SU-DHL-6 (cell line): ENCODE measurements at regions not wholly inside any gene's neighbourhood (a gene's known extent, or its start where the extent isn't known, plus 50 kb on each side); places are given as distances from the start of the nearest gene placed in this dataset.

Source experiments
- H2AFZ ChIP-seq: fragments of 200-600 bp; sonication (generic); 2 replicates; pipeline ENCODE4 v1.6.1; 2014; ENCODE audit warnings: low read depth, mild to moderate bottlenecking, moderate library complexity, mixed read lengths, antibody characterized with exemption, low read length; ENCODE audit not compliant: severe bottlenecking
- H3F3A ChIP-seq: fragments of 200-600 bp; shearing (Covaris generic); 2 replicates; pipeline ENCODE4 v1.6.0; 2016; ENCODE audit warnings: antibody characterized with exemption, mild to moderate bottlenecking; ENCODE audit not compliant: insufficient read depth
- H3K27ac ChIP-seq: fragments of 200-600 bp; sonication (generic); 2 replicates; pipeline ENCODE4 v1.5.1; 2016; ENCODE audit warnings: low read depth, mild to moderate bottlenecking, low read length, moderate library complexity, mixed read lengths
- H3K27me3 ChIP-seq: fragments of 200-600 bp; sonication (generic), shearing (Covaris generic); 2 replicates; pipeline ENCODE4 v1.6.0; 2014; ENCODE audit warnings: mild to moderate bottlenecking, low read length
- H3K36me3 ChIP-seq: fragments of 200-600 bp; sonication (generic); 2 replicates; pipeline ENCODE4 v1.6.1; 2014; ENCODE audit warnings: mild to moderate bottlenecking, low read length, mixed read lengths
- H3K4me2 ChIP-seq: fragments of 300-600, 200-600 bp; shearing (Covaris generic), sonication (generic); 2 replicates; pipeline ENCODE4 v1.6.0; 2014; ENCODE audit warnings: low read length, low read depth, mild to moderate bottlenecking; ENCODE audit not compliant: poor library complexity, severe bottlenecking
- H3K4me3 ChIP-seq: fragments of 200-600 bp; sonication (generic); 2 replicates; pipeline ENCODE4 v1.5.1; 2014; ENCODE audit warnings: antibody characterized with exemption, low read length, mild to moderate bottlenecking, mixed read lengths; ENCODE audit not compliant: insufficient read depth, poor library complexity, severe bottlenecking
- H3K79me2 ChIP-seq: fragments of 200-600 bp; sonication (generic); 2 replicates; pipeline ENCODE4 v1.6.1; 2014; ENCODE audit warnings: mild to moderate bottlenecking, low read length, moderate library complexity; ENCODE audit not compliant: insufficient read depth
- H3K9ac ChIP-seq: fragments of 200-600 bp; sonication (generic); 2 replicates; pipeline ENCODE4 v1.7.0; 2014; ENCODE audit warnings: mild to moderate bottlenecking, low read length
- H3K9me2 ChIP-seq: fragments of 200-600 bp; sonication (generic); replicated peaks from 2 replicates; pipeline ENCODE4 v1.6.1; 2014; ENCODE audit warnings: low read length; ENCODE audit not compliant: insufficient read depth
- H3K9me3 ChIP-seq: fragments of 200-600 bp; sonication (generic); 2 replicates; pipeline ENCODE4 v1.6.1; 2014; ENCODE audit warnings: low read length, mixed read lengths; ENCODE audit not compliant: insufficient read depth
- H4K20me1 ChIP-seq: fragments of 200-600 bp; sonication (generic); 2 replicates; pipeline ENCODE4 v1.6.1; 2014; ENCODE audit warnings: low read depth, mild to moderate bottlenecking, antibody characterized with exemption, low read length, moderate library complexity, mixed read lengths
- CTCF ChIP-seq: fragments of 200-600 bp; sonication (generic); IDR thresholded peaks from one replicate; pipeline ENCODE4 v1.5.1; 2017; ENCODE audit warnings: antibody characterized with exemption, mild to moderate bottlenecking, low read length, moderate library complexity; ENCODE audit not compliant: insufficient read depth, poor library complexity, severe bottlenecking
- EZH2phosphoT487 ChIP-seq: fragments of 200-600 bp; sonication (generic), shearing (Covaris generic); conservative IDR thresholded peaks from 2 replicates; pipeline ENCODE4 v1.6.1; 2018; ENCODE audit warnings: mild to moderate bottlenecking, antibody characterized with exemption, low read length, moderate library complexity, mixed read lengths

DNA sequence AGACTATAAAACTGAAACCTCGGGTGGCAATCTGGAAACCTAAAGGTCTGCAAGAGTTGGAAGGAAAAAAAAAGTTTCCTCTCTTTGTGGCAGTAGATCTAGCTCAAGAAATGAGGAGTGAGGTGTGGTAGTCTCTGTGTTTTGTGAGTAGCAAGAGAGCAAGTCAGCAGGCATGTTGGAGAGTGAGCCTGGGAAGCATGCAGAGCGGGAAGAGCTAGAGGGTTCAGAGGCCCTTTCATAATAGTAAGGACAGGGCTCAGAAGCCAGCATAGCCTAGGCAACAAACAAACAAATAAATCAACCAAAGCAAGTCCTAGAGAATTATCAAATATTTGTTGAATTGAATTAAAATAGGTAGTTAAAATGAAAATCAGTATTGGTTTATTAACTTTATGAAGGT, 189.7 kb upstream of the CBLB start:
- no peaks in the 10 kb centered on the region for H3K36me3 ChIP-seq
- H3K9ac ChIP-seq, result no peak overlapping the region
- TF ChIP-seq EZH2phosphoT487 (no peak), CTCF (no peak)
- H3K4me2 ChIP-seq, result no peak overlapping the region
- no peaks in the 10 kb centered on the region for H3K27me3 ChIP-seq
- no peaks in the 10 kb centered on the region for H3K79me2 ChIP-seq
- H3K4me3 ChIP-seq, result no peak overlapping the region
- no peak overlapping the region for H3K27ac ChIP-seq
- no peaks in the 10 kb centered on the region for H4K20me1 ChIP-seq
- no peaks in the 10 kb centered on the region for H3F3A ChIP-seq
- no peaks in the 10 kb centered on the region for H3K9me3 ChIP-seq
- H3K9me2 ChIP-seq, result no peaks in the 10 kb centered on the region
- H2AFZ ChIP-seq, result no peak overlapping the region

GRCh38 chr3:106059953-106060517, 191.2 kb upstream of the CBLB start:
- Histone ChIP-seq H4K20me1 (no peaks in the 10 kb centered on the region), H3F3A (no peaks in the 10 kb centered on the region), H3K9ac (no peak overlapping the region), H2AFZ (no peak overlapping the region), H3K27me3 (no peaks in the 10 kb centered on the region), H3K79me2 (no peaks in the 10 kb centered on the region), H3K9me2 (no peaks in the 10 kb centered on the region), H3K9me3 (peaks cover 5% of the 10 kb centered on the region; the same call in 1 of the 2 replicates), H3K36me3 (no peaks in the 10 kb centered on the region), H3K4me2 (no peak overlapping the region), H3K27ac (no peak overlapping the region), H3K4me3 (no peak overlapping the region)
- no peak for TF ChIP-seq CTCF
- TF ChIP-seq EZH2phosphoT487, result no peak

- no peaks in the 10 kb centered on the region for H3K9me2 ChIP-seq
- no peaks in the 10 kb centered on the region for H3K79me2 ChIP-seq
- TF ChIP-seq CTCF (no peak), EZH2phosphoT487 (no peak)
- H3K9me3 ChIP-seq, result peaks cover 5% of the 10 kb centered on the region; the same call in 1 of the 2 replicates
- H4K20me1 ChIP-seq, result no peaks in the 10 kb centered on the region
- H3K27ac ChIP-seq, result no peak overlapping the region
- H3K9ac ChIP-seq, result no peak overlapping the region
- H3F3A ChIP-seq, result no peaks in the 10 kb centered on the region
- H3K27me3 ChIP-seq, result no peaks in the 10 kb centered on the region
- no peak overlapping the region for H3K4me3 ChIP-seq
- no peak overlapping the region for H2AFZ ChIP-seq
- no peak overlapping the region for H3K4me2 ChIP-seq
- H3K36me3 ChIP-seq, result no peaks in the 10 kb centered on the region
These were observed 195.1 kb upstream of the CBLB start for GRCh38 chr3:106063909-106064308.
